Upper lobe of right lung (tissue), 1 donor: ENCODE measurements at regions not wholly inside any gene's neighbourhood (a gene's known extent, or its start where the extent isn't known, plus 50 kb on each side); places are given as distances from the start of the nearest gene placed in this dataset.

Source experiments
- ATAC-seq: fragments of 200-7000 bp; cut with Tn5 transposase; one replicate; pipeline ENCODE4 v1.9.1; 2020; ENCODE audit warnings: mild to moderate bottlenecking, moderate library complexity
- DNase-seq: peaks from one replicate; pipeline ENCODE4 v3.0.0-alpha.2; 2020
- H3K27ac ChIP-seq: fragments of 200-600 bp; one replicate; pipeline ENCODE4 v1.8.0; 2022
- H3K27me3 ChIP-seq: fragments of 200-600 bp; one replicate; pipeline ENCODE4 v1.8.0; 2022; ENCODE audit warnings: mild to moderate bottlenecking
- H3K36me3 ChIP-seq: fragments of 200-600 bp; one replicate; pipeline ENCODE4 v1.8.0; 2022
- H3K4me1 ChIP-seq: fragments of 200-600 bp; one replicate; pipeline ENCODE4 v1.8.0; 2022
- H3K4me3 ChIP-seq: fragments of 200-600 bp; one replicate; pipeline ENCODE4 v1.8.0; 2022; ENCODE audit warnings: mild to moderate bottlenecking
- H3K9me3 ChIP-seq: fragments of 200-600 bp; one replicate; pipeline ENCODE4 v1.8.0; 2022
- intact Hi-C: fragments of 100-400 bp; cut with DNase I; formaldehyde crosslinking; loops from one replicate; pipeline ENCODE4 v1.11.0; 2022
- TF ChIP-seq, protein P1 (sequence below): fragments of 200-600 bp; IDR thresholded peaks from one replicate; pipeline ENCODE4 v1.8.0; 2022; ENCODE audit warnings: antibody characterized with exemption
- donor health status: DM: no; HTN: yes; CAD: no; lungs with severe emphysema.

DNA sequence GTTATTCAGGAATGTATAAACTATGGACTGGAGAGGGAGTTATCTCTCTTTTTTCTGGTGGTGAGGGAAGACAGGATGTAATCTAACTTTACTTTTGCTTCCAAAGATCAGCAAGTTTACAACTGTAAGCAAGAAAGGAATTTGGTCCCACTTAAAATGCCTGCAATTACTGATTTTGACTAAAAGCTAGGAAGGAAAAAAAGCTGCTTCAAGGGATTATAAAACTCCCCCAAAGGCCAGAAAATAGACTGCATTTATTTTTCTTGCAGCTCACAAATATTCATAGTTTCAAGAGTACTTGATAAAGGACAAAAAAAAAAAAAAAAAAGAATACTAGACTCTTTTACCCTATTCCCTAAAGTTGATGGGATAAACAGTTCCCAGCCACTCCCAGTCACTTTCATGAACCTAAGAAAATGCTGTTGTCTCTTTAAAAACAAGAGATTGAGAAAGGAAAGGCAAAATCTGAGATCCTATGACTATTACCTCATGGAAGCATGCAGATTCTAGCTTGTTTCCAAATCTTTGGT lies 128.7 kb upstream of the BMP4 start:
- H3K4me1 ChIP-seq, result no peaks in the 10 kb centered on the region
- no peaks in the 10 kb centered on the region for H3K27me3 ChIP-seq
- DNase-seq (no peak), ATAC-seq (no peak)
- no peak overlapping the region for H3K4me3 ChIP-seq
- TF ChIP-seq, protein P1, sequence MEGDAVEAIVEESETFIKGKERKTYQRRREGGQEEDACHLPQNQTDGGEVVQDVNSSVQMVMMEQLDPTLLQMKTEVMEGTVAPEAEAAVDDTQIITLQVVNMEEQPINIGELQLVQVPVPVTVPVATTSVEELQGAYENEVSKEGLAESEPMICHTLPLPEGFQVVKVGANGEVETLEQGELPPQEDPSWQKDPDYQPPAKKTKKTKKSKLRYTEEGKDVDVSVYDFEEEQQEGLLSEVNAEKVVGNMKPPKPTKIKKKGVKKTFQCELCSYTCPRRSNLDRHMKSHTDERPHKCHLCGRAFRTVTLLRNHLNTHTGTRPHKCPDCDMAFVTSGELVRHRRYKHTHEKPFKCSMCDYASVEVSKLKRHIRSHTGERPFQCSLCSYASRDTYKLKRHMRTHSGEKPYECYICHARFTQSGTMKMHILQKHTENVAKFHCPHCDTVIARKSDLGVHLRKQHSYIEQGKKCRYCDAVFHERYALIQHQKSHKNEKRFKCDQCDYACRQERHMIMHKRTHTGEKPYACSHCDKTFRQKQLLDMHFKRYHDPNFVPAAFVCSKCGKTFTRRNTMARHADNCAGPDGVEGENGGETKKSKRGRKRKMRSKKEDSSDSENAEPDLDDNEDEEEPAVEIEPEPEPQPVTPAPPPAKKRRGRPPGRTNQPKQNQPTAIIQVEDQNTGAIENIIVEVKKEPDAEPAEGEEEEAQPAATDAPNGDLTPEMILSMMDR, result no peak
- no peaks in the 10 kb centered on the region for H3K36me3 ChIP-seq
- H3K9me3 ChIP-seq, result no peaks in the 10 kb centered on the region
- intact Hi-C loops, result no loop called here
- peak overlapping the region; percentile 32 for H3K27ac ChIP-seq

DNA sequence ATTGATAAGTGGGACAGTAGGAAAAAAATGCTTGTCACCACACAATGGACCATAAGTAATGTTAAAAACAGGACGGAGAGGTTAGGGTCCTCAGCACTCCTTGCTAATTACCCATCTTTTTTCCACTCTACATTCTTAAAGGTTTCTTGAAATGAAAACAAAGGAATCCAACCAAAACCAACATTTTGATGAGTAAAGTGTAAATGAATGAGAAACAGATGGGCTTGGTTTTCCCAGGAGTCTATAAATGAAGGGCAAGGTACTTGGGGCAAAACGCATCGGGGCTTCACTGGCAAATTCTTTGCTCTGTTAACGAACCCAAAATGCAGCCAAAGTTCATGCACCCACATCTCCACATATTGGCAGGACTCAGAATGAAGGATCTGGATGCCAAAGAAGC lies 129.2 kb upstream of the BMP4 start:
- Histone ChIP-seq H3K36me3 (no peaks in the 10 kb centered on the region), H3K27ac (peak overlapping the region; percentile 32), H3K27me3 (no peaks in the 10 kb centered on the region), H3K4me1 (no peaks in the 10 kb centered on the region), H3K4me3 (no peak overlapping the region), H3K9me3 (no peaks in the 10 kb centered on the region)
- TF ChIP-seq, protein P1, result no peak
- intact Hi-C loops, result no loop called here
- ATAC-seq (no peak), DNase-seq (no peak)

DNA sequence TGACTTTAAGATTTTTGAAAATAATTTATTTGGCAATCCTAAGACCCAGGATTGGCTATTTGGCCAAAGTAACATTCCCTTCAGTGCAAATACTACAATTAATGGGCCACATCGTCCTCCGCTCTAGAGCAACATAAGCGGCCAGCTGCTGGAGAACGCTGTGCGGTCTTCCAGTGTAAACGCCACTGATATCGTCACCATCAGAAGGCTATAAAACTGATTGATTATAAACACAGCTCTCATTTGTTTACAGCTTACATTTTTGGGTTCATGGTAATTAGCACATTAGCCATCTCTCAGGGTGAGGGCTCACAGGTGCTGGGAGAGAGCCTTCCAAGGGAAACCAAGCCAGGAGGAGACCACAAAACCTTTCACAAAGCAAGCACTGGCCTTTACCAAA lies 130.1 kb upstream of the BMP4 start:
- ATAC-seq, result no peak
- H3K4me1 ChIP-seq, result no peaks in the 10 kb centered on the region
- intact Hi-C loops, result no loop called here
- no peak for DNase-seq
- H3K27ac ChIP-seq, result no peak overlapping the region
- H3K9me3 ChIP-seq, result no peaks in the 10 kb centered on the region
- H3K27me3 ChIP-seq, result no peaks in the 10 kb centered on the region
- H3K4me3 ChIP-seq, result no peak overlapping the region
- no peaks in the 10 kb centered on the region for H3K36me3 ChIP-seq
- TF ChIP-seq, protein P1, result no peak

DNA sequence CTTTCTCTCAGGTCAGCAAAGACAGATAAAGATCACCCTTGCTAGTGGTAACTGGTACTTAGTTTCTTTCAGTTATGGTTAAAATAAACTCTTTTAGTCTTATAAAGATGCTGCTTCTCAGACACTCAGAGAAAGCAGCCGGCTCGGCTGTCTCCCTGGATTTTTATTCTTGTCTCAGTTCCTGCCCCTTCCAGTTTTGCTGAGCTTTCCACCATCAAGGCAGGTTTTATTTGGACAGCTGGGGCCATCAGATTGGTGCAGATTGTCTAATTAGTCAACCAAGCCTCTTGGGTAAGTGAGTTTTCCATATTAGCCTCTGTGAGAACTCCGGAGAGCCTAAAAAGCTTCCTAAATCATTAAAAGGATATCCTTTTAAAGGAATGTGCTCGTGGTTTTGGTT lies 130.8 kb upstream of the BMP4 start:
- Histone ChIP-seq H3K4me3 (no peak overlapping the region), H3K27me3 (no peaks in the 10 kb centered on the region), H3K4me1 (no peaks in the 10 kb centered on the region), H3K27ac (no peak overlapping the region), H3K9me3 (no peaks in the 10 kb centered on the region), H3K36me3 (no peaks in the 10 kb centered on the region)
- TF ChIP-seq, protein P1, result no peak
- intact Hi-C loops, result no loop called here
- DNase-seq (no peak), ATAC-seq (no peak)

DNA sequence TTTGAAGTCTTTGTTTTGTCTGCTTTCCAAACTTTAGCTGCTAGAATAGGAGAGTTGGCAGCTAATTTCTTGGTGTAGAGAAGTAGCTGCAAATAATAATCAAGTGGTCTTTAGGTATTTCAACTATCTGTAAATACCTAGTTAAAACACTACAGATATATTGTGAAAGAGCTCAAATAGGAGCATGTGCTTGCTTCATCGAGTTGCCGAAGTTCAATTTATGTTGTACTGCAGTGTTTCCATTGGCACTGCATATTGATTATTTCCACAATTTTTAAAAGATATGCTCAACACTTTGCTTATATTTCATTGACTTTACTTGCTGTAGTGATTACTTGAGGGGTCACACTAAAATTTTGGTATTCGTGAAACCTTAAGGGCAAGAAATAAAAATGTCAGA lies 131.6 kb upstream of the BMP4 start:
- Histone ChIP-seq H3K27ac (no peak overlapping the region), H3K4me3 (no peak overlapping the region), H3K36me3 (no peaks in the 10 kb centered on the region), H3K9me3 (no peaks in the 10 kb centered on the region), H3K27me3 (no peaks in the 10 kb centered on the region), H3K4me1 (no peaks in the 10 kb centered on the region)
- intact Hi-C loops, result no loop called here
- DNase-seq (no peak), ATAC-seq (no peak)
- TF ChIP-seq, protein P1, result no peak

DNA sequence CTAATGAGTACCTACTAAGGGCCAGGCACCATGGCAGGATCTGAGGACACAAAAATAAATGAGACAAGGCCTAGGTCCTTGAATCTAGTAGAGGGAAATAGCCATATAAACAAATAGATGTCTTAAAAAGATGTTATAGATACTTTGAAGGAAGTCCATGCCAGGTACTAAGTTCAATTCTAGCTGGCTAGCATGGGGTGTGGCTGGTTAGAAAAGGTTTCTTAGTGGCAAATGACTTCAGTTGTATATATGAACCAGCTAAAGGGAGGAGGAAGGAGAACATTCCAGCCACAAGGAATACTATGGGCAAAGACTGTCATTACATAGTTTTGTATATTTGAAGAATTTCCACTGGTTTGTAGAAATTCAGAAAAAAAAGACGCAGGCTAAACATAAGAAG lies 133.6 kb upstream of the BMP4 start:
- intact Hi-C loops, result no loop called here
- ATAC-seq, result no peak

More for the DNA sequence above, 133.6 kb upstream of the BMP4 start:
- Histone ChIP-seq H3K27me3 (no peaks in the 10 kb centered on the region), H3K9me3 (peaks cover 2% of the 10 kb centered on the region), H3K36me3 (no peaks in the 10 kb centered on the region), H3K4me3 (no peak overlapping the region), H3K27ac (no peak overlapping the region), H3K4me1 (no peaks in the 10 kb centered on the region)
- DNase-seq, result no peak
- TF ChIP-seq, protein P1, result no peak
